ENCODE measurements at regions not wholly inside any gene's neighbourhood (a gene's known extent, or its start where the extent isn't known, plus 50 kb on each side); places are given as distances from the start of the nearest gene placed in this dataset.
"Not testable (repeated sequence)": the region's sequence is repeated elsewhere in the genome, so short reads cannot be mapped to it uniquely, and the experiment has no call there.

DNA sequence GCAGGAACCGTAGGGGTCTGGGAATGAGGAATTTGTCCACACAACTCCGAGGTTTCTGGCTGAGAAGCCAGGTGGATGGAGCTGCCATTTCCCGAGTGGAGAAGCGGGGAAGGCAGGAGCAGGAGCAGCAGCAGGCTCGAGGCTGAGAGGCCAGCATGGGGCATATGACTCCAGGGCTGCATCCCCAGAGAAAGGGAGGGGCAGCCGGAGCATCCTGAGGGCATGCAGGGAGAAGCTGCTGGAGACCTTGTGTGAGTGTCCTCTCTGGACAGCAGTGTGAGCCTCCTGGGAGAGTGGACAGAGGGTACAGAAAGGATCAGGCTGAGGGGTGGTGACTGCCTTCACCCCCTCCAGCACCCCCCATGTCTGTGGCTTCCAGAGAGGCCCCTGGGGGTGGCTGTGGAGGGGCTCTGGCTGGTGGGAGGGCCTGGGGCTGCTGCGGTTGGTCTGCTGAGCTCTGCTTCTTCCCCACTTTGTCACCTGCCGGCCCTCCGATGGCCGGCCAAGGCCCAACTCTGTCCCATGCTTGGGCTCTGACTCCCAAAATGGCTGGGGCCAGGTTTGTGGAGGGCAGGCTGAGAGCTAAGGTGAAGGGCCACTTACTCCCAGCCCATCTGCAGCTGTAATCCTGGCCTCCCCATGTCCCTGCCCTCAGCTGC, 633.1 kb downstream of the MATN1 start:
- no peak for DNase-seq (ENCODE audit: extremely low read depth in 1 of 2, low read depth in 1 of 2)

DNA sequence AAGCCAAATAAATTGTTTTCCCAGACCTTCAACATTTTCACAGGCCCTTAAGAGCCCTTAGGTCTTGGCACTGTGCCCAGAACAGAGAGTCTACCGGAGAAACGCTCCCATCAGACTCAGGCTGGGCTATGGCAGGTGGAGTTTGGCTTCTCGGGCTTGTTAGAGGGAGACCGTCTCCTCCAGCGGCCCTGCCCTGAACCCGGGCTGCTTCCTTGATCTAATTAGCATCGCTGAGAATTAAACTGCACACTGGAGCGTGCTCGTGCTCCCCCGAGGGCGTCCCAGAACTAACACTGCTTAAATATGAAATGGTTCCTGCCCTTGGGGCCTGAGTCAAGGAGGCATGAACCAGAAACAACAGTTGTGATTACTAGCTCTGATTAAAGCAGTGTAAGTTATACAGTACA, 634.4 kb downstream of the MATN1 start:
- no peak for DNase-seq (ENCODE audit: extremely low read depth in 1 of 2, low read depth in 1 of 2)

DNA sequence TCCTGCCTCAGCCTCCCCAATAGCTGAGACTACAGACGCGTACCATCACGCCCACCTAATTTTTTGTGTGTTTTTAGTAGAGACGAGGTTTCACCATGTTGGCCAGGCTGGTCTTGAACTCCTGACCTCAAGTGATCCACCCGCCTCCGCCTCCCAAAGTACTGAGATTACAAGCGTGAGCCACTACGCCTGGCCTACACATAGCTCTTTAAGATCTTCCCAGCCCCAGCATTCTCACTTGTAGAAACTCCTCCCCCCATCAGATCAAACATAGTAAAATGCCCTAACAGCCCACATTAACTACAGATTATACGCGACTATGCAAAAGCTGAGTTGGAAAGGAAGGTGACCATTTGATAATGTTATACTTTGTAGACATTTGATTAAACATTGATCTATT, 634.8 kb downstream of the MATN1 start:
- no peak for DNase-seq (ENCODE audit: extremely low read depth in 1 of 2, low read depth in 1 of 2)

DNA sequence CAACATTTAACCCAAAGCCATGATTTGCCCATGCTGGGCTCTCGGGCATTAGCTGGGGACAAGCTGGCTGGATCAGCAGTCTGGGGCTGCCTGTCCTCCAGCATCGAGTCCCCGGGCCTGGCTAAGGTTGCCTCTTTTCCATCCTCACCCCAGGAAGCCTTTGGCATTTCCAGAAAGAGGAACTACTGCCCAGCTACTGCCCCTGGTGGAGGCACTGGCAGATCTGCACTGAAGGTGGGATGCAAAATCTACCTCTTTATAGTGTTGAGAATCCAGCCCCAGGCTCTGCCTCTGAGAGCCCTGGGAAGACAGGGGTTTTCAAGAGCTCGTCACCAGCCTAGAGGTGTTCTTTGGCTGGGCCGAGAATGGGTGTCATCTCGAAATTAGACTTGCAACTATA, 635.9 kb downstream of the MATN1 start:
- no peak for DNase-seq (ENCODE audit: extremely low read depth in 1 of 2, low read depth in 1 of 2)

DNA sequence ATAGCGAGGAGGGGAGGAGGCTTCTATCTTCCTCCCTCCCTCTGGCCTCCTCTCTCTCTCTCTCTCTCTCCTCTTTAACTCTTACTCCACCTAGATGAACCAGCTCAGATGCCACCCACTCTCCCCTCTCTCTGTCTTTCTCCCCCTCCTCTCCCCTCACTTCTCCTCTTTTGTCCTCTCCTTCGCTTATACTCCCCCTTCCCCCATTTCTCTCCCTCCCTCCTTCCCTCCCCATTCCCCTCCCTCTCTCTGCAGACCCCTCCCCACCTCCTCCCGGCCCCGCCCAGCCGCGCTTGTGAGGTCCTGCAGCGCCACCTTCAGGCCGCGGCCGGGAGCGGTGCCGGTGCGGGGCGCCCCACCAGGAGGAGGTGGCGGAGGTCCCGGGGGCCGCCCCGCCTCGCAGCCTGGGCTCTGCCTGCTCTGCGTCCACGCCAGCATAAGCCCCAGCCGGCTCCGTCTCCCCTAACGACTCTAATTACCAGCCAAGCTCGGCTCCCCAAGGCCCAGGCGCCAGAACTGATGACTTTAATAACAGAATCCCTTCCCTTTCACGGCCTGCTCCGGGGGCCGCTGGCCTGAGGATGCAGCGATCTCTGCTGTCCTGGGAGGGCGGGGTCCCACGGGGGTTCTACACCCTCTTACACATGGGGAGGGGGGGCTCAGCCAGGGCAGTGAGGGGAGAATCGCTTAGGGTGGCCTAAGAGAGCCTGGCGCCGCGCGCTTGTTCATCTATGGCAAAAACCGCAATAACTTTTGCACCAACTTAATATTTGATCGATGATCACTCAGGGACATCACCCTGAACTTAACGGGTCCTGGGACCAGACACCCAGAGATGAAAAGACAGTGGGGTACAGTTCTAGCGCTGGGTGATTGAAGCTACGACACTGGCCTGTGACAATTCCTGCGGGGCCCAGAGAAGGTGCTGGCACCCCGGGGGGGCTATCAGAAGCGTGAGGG, 637.3 kb downstream of the MATN1 start:
- peak in 1 of 2 donors; percentile 20 for DNase-seq (ENCODE audit: extremely low read depth in 1 of 2, low read depth in 1 of 2)

DNA sequence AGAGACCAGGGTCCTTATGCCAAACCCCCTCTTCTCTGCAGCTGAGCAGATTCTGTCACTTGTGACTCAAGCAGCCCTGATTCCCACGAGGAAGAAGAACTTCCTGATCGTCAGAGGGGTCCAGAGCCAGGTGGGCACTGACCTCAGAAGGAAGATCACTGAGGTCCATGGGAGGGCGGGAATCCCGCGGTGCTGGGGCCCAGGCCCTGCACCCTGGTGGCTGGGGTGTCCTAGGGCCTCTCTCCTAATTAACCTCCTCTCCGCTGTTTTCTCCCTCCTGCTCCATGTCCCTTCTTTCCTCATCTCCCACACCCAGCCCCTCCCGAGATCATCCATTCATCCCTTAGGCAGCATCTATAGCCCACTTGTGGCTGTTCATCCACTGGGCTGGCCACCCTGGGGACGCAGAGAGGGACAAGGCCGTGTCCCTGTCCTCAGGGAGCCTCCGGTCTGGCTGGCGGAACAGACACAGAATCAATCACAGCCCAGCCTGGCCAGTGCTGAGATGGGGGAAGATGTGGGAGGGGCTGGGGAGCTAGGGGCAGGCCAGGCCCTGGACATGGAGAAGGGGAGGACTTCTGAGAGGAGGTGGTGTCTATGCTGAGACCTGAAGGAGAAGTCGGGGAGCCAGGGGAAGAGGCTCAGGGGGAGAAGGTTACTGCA, 638.3 kb downstream of the MATN1 start:
- DNase-seq (ENCODE audit: extremely low read depth in 1 of 2, low read depth in 1 of 2): no peak

DNA sequence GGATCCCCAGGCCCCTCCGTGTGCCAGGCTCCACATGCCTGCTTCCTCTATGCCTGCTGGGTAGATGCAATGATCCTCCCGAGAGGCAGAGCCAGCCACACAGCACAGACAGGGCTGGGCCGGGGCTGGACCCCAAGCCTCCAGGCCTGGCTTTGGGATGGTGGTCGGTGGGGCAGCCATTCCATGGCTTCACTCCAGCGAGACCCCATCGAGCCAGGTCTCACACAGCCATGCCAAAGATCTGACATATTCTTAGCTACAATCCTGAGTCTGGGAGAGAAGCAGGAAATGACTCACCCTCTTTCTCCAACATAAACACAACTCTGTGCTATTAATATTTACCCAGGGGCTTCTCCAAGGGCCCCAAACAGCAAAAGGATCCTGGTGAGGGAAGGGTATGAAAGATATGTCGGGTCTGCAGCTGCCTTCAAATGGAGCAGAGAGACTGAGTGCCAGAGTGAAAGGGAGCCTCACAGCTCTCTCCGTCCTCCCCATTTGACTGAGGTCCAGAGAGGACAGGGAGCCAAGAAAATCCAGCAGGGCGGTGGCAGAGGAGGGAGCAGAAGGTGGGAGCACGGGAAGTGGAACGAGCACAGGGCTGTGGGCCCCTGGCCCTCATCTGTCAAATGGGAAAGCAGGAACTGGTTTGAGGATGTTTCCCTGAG, 639.5 kb downstream of the MATN1 start:
- DNase-seq (ENCODE audit: extremely low read depth in 1 of 2, low read depth in 1 of 2): no peak

DNA sequence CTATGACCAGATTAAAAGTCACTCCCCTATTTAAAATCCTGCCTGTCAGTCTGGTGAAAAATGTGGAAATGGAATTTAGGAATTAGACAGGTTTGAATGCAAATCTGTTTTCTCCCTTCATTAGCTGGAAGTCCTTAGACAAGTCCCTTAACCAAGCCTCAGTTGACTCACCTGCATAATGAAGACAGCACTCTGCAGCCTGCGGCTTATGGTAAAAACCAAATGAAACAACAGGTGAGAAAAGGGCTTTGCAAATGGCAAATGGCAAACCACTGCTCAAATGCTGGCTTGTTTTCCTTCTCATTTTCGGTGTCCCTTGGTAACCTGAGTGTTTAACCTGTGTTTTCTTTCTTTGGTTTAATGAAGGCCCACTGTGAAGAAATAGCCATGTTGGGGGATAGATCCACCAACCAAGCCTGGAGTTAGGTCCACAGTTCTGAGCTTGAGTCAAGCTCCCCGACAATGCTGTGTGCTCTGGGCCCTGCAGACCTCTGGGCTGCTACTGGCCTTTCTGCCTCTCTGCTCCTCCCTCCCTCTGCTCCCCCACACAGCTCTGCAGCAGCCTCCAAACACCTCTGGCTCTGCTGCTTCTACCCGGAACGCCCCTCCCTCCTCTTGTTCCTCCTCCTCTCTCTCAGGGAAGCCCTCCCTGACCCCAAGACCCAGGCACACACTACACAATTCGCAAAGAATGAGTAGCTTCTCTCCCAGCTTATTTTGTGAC, 641.8 kb downstream of the MATN1 start:
- DNase-seq (ENCODE audit: extremely low read depth in 1 of 2, low read depth in 1 of 2): no peak

DNA sequence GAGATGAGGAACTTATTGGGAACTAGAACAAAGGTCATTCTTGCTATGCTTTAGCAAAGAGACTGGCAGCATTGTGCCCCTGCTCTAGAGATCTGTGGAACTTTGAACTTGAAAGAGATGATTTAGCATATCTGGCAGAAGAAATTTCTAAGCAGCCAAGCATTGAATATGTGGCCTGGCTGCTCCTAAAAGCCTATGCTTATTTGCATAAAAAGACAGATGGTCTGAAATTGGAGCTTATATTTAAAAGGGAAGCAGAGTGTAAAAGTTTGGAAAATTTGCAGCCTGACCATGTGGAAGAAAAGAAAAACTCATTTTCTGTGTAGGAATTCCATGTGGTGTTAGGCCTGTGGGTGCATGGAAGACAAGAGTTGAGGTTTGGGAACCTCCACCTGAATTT, 647.5 kb downstream of the MATN1 start:
- not testable (repeated sequence) for DNase-seq (ENCODE audit: extremely low read depth in 1 of 2, low read depth in 1 of 2)

DNA sequence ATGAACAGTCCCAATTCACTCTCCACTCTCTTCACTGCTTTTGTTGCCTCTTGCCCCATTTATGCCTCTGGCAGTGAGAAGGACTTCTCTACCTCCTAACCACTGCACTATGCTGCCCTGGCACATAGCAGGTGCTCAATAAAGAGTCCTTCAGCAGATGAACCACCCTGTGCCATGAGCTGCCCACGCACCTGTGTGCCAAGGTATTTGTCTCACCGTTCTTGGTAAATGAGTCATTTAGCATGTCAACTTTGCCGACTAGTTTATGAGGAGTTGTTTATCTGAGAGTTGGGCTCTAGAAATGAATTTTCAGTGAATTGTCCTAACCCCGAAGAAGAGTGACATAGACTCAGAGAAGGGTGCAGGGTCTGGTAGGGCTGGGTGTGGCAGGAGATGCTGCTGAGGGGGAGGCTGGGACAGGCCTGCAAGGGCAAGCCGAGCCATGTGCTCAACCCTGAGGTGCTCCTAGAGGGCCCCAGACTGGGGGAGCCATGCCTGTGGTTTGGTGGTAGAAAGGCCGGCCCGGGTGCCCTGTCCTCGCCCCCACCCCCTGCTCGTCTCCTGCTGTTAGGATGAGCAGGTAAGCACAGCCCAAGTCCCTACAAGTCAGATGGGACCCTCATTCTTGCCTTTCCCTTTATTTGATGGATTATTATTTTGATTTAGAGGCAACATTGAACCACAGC, 654.5 kb downstream of the MATN1 start:
- DNase-seq (ENCODE audit: extremely low read depth in 1 of 2, low read depth in 1 of 2): no peak

DNA sequence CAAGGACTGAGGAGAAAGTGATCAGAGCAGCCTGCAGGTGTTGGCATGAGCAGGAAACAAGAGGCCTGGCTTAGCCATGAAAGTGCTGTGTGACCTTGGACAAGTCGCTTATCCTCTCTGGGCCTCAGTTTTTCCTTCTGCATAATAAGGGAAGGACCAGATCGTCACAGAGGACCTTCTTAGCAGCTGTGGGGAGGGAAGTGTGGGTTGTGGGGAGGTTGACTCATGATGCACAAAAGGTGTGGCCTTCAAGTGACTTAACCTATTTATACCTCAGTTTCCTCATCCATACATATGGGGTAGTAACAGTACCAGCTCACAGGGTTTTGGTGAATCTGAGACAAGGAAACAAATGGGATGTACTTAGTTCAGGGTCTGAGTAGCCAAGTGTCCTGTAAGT, 658.8 kb downstream of the MATN1 start:
- DNase-seq (ENCODE audit: extremely low read depth in 1 of 2, low read depth in 1 of 2): no peak

DNA sequence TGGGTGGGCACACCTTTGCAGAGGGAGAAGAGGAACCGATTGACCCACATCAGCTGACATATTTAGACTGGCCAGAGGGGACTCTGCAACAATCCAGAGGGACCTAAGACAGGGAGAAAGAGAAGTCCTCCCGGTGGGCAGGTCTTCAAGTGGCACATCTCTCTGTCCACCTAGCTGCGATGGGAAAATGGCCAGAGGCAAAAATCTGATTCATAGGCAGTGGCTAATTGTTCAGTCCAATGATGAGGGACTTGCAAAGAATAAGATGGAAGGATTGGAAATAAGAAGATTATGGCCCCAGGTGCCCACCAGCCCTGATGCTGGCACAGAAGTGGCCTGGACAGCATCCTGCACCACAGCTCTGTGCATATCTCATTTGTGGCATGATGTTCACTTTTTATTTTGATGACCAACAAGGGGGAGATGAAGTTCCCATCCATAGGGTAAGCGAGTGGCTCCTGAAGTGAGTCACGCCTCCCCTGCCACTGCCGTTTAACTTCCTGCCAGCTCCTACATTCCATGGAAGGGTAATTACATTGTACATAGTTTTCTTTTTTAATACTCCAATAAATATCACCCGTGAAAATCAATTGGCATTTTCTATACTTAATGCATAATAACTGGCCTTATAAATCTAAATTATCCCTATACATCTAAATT, 659.6 kb downstream of the MATN1 start:
- no peak for DNase-seq (ENCODE audit: extremely low read depth in 1 of 2, low read depth in 1 of 2)

DNA sequence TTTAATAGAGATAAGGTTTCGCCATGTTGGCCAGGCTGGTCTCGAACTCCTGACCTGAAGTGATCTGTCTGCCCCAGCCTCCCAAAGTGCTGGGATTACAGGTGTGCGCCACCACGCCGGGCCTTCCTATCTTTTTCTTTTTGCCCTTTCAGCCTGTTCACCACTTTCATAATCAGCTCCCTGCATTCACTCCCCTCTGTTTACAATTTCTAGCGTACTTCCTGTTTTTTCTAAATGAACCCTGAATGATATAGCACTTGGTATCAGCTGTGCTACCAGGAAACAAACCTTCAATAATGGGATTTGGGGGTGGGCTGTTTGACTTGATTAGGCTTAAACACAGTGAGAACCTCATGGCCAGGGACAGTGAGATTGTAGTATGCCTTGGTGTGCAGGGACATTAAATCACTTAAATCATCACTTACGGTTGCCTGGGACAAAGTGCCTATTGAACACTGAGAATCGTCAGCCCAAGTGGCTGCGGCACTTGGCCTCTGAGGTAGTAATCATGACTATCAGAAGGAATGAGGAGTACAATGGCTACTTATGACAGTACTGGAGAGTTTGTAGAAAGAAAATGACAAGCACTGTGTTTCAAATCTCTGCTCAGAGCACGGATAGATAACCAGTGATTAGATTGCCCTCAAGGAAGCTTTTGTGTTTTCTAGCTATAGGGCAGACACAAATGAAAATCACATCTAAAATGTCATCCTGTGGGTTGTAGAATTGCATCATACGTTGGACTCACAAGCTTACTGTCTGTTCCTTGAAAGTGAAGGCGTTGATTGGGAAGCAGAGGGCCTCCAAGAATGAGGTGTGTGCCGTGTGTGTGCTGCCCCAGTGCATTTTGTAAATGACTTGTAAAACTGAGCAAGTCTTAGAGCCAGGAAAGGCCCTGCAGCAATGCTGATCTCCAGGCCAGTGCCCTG, 661.8 kb downstream of the MATN1 start:
- DNase-seq (ENCODE audit: extremely low read depth in 1 of 2, low read depth in 1 of 2): no peak

DNA sequence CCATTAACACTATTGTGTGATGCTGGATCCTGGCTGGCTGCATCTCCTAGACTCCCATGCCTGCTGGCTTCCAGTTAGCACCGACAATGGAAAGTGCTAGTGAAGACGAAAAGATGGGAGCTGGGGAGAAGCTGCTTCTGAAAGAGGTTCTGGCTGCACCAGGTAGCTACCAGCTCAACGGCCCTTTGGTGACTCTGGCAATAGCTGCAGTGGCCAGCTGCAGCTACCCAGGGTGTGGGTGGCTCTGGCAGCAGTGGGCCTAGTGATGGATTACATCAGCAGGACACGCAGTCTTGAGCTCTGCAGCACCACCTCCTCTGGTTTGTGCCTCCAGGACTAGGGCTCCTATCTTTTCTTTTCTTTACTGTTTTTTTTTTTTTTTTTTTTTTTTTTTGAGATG, 662.6 kb downstream of the MATN1 start:
- no peak for DNase-seq (ENCODE audit: extremely low read depth in 1 of 2, low read depth in 1 of 2)

DNA sequence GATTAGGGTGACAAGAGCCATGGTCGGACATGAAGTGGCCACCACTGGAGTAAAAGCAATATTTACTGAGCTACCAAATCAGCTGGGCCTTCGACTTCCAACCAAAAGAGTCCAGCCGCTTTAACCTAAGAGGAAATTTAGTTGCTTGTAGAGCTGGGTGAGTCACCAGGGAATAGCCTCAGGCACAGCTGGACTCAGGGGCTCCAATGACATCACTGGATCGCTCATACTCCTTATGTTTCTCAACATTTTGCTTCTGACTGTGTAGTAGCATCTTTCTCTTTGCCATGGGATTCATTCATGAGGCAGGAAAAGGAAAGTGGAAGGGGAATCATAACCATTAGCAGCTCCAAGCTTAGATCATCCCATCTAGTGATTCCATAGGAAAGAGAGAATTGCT, 664.4 kb downstream of the MATN1 start:
- no peak for DNase-seq (ENCODE audit: extremely low read depth in 1 of 2, low read depth in 1 of 2)

DNA sequence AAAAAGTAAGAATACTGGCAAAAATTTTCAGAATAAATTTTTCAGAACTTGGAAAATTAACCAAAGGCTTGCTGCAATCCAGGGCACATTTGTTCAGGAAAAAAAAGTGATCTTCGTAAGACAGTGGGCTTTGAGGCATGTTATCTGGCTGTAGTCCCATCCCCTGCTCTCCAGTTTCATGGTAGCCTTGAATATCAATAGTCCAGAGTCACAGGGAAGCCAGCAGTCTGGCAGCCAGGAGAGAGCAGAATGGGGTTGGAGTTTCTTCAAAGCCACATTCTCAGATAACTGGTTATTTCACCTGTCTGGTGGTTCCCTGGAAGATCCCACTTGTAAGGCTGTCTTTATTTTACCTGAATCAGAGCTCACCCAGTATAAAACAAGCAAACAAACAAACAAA, 669.3 kb downstream of the MATN1 start:
- no peak for DNase-seq (ENCODE audit: extremely low read depth in 1 of 2, low read depth in 1 of 2)

DNA sequence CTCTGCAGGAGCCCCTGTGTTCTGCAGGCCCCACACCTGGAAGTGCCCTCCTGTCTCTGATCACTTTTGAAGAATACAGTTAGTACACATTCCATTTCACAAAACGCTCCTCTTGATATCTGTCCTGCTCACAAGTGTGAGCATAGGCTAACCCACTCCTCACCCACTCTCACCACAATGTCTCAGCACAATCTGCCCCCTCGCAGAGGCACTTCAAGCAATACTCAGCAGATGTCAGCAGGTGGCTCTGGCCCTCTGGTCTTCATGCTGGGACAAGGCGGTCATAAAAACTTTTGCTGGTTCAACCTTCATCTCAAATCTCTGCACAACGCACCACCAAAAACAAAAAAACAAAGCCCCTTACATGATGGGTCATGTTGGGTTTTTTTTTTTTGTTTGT, 671.2 kb downstream of the MATN1 start:
- no peak for DNase-seq (ENCODE audit: extremely low read depth in 1 of 2, low read depth in 1 of 2)

DNA sequence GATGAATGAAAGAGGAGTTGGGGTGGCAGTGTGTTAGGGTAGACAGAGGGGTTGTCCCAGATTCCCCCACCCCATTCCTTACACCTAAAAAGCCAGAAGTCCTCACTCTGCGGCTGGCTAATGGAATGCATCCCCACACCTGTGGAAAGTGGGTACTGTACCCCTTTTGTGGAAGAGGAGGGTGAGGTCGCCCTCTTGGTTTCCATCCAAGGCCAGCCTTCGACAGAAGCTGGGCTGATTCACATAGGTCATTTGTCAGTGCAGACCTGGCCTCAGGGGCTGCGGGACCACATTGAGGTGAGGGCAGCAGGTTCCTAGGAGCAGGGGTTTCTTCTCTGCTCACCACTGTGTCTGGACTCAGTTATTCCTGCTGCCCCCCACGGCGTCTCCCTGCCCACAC, 671.6 kb downstream of the MATN1 start:
- no peak for DNase-seq (ENCODE audit: extremely low read depth in 1 of 2, low read depth in 1 of 2)
